HCT116 (cell line): ENCODE measurements at regions not wholly inside any gene's neighbourhood (a gene's known extent, or its start where the extent isn't known, plus 50 kb on each side); places are given as distances from the start of the nearest gene placed in this dataset.

Experiments used
- POLR2A ChIP-seq: IDR thresholded peaks from 2 replicates; pipeline ENCODE4 v1.7.0; 2011; ENCODE audit warnings: borderline replicate concordance; ENCODE audit not compliant: insufficient read depth, insufficient read length; ENCODE audit errors: extremely low read depth
- ZNF274 ChIP-seq: fragments of 200-500 bp; sonication (Bioruptor generic); IDR thresholded peaks from 2 replicates; pipeline ENCODE4 v1.6.1; 2014; ENCODE audit warnings: mild to moderate bottlenecking, low read depth, low read length, inconsistent platforms

GRCh38 chr5:135221696-135222095 is 177.3 kb downstream of the MACROH2A1 start:
- no peak for TF ChIP-seq ZNF274
- no peak for TF ChIP-seq POLR2A
